IMR-90 (cell line): ENCODE measurements at regions not wholly inside any gene's neighbourhood (a gene's known extent, or its start where the extent isn't known, plus 50 kb on each side); places are given as distances from the start of the nearest gene placed in this dataset.
A peak's percentile ranks its signal among the peaks of the same experiment; 100 is the strongest.

Source experiments
- ATAC-seq: fragments of 200-7000 bp; cut with Tn5 transposase; 2 replicates; pipeline ENCODE4 v1.9.1; 2020; ENCODE audit warnings: low read depth, mild to moderate bottlenecking, moderate library complexity
- BruUV-seq: library from RNA; stranded (reverse); fragments of 400-500 nt; replicated peaks from 2 replicates; lab custom pipeline; 2021; lab: Mats Ljungman, UMichigan
- CTCF ChIA-PET: fragments of 300-600 bp; formaldehyde crosslinking; extraction: SDS; loops from one replicate; lab custom pipeline; 2021; ENCODE audit warnings: antibody characterized with exemption; lab: Yijun Ruan, JAX
- POLR2A ChIA-PET: fragments of 300-600 bp; sonication (Branson Sonifier 250); formaldehyde crosslinking; loops from one replicate; lab custom pipeline; 2022; ENCODE audit warnings: antibody characterized with exemption; ENCODE audit not compliant: unreplicated experiment; lab: Charles Lee
- DNase-seq: peaks from one replicate; pipeline ENCODE4 v3.0.0; 2013
- H2AFZ ChIP-seq: replicated peaks from 2 replicates; pipeline ENCODE3; 2013; ENCODE audit warnings: low read length, mild to moderate bottlenecking; ENCODE audit not compliant: poor library complexity
- H2AK5ac ChIP-seq: 2 replicates; pipeline ENCODE4 v1.6.1; 2013; ENCODE audit warnings: low read depth, low read length, inconsistent platforms
- H2AK9ac ChIP-seq: replicated peaks from 2 replicates; pipeline ENCODE3; 2013; ENCODE audit warnings: mild to moderate bottlenecking, low read depth, low read length, moderate library complexity; ENCODE audit not compliant: poor library complexity
- H2BK120ac ChIP-seq: 2 replicates; pipeline ENCODE4 v1.6.1; 2013; ENCODE audit warnings: low read depth, low read length, inconsistent platforms
- H2BK15ac ChIP-seq: 3 replicates; pipeline ENCODE4 v1.6.1; 2013; ENCODE audit warnings: low read depth, low read length, inconsistent platforms
- H2BK20ac ChIP-seq: 2 replicates; pipeline ENCODE4 v1.6.1; 2013; ENCODE audit warnings: low read depth, mild to moderate bottlenecking, inconsistent platforms, low read length, moderate library complexity
- H2BK5ac ChIP-seq: 2 replicates; pipeline ENCODE4 v1.6.1; 2013; ENCODE audit warnings: mild to moderate bottlenecking, low read depth, low read length, inconsistent platforms; ENCODE audit not compliant: poor library complexity, severe bottlenecking
- H3K14ac ChIP-seq: replicated peaks from 2 replicates; pipeline ENCODE4 v1.6.1; 2013; ENCODE audit warnings: low read depth, low read length, inconsistent platforms
- H3K18ac ChIP-seq: 2 replicates; pipeline ENCODE4 v1.6.1; 2013; ENCODE audit warnings: low read depth, low read length, control low read depth
- H3K23ac ChIP-seq: 2 replicates; pipeline ENCODE4 v1.6.1; 2013; ENCODE audit warnings: low read depth, low read length, inconsistent platforms
- H3K27ac ChIP-seq: 2 replicates; pipeline ENCODE4 v1.5.1; 2013; ENCODE audit warnings: mild to moderate bottlenecking, control low read depth, low read length; ENCODE audit not compliant: insufficient read depth
- H3K27me3 ChIP-seq: 2 replicates; pipeline ENCODE4 v1.6.1; 2013; ENCODE audit warnings: low read length; ENCODE audit not compliant: control insufficient read depth, insufficient read depth
- H3K36me3 ChIP-seq: 2 replicates; pipeline ENCODE4 v1.6.1; 2013; ENCODE audit warnings: low read length, mixed read lengths; ENCODE audit not compliant: control insufficient read depth, insufficient read depth
- H3K4ac ChIP-seq: 2 replicates; pipeline ENCODE4 v1.6.1; 2013; ENCODE audit warnings: low read depth, low read length, inconsistent platforms
- H3K4me1 ChIP-seq: 2 replicates; pipeline ENCODE4 v1.6.1; 2013; ENCODE audit warnings: low read length, mixed read lengths; ENCODE audit not compliant: control insufficient read depth, insufficient read depth
- H3K4me2 ChIP-seq: 2 replicates; pipeline ENCODE4 v1.6.1; 2013; ENCODE audit warnings: low read depth, mild to moderate bottlenecking, control low read depth, low read length, moderate library complexity
- H3K4me3 ChIP-seq: 2 replicates; pipeline ENCODE4 v1.5.1; 2013; ENCODE audit warnings: low read depth, mild to moderate bottlenecking, control low read depth, low read length, moderate library complexity; ENCODE audit not compliant: insufficient read depth
- H3K56ac ChIP-seq: 2 replicates; pipeline ENCODE4 v1.6.1; 2013; ENCODE audit warnings: low read length, inconsistent platforms; ENCODE audit not compliant: insufficient read depth; ENCODE audit errors: extremely low read depth
- H3K79me1 ChIP-seq, 2 experiments: 2 replicates each; pipeline ENCODE4 v1.6.1; 2013; ENCODE audit warnings: low read length in 2 of 2, inconsistent platforms in 1 of 2, low read depth in 1 of 2
- H3K9ac ChIP-seq: 2 replicates; pipeline ENCODE4 v1.6.1; 2013; ENCODE audit warnings: low read depth, low read length, control low read depth
- H3K9me1 ChIP-seq: 2 replicates; pipeline ENCODE4 v1.6.1; 2013; ENCODE audit warnings: low read length, inconsistent platforms; ENCODE audit not compliant: insufficient read depth
- H3K9me3 ChIP-seq: 2 replicates; pipeline ENCODE4 v1.6.1; 2013; ENCODE audit warnings: low read length; ENCODE audit not compliant: control insufficient read depth, insufficient read depth
- H4K20me1 ChIP-seq: 2 replicates; pipeline ENCODE4 v1.6.1; 2013; ENCODE audit warnings: low read length, inconsistent platforms; ENCODE audit not compliant: insufficient read depth
- H4K5ac ChIP-seq: 2 replicates; pipeline ENCODE4 v1.6.1; 2013; ENCODE audit warnings: mild to moderate bottlenecking, low read depth, low read length, control low read depth
- H4K8ac ChIP-seq, 2 experiments: 2 replicates each; pipeline ENCODE4 v1.6.1; 2013; ENCODE audit warnings: low read depth in 2 of 2, low read length in 2 of 2, control low read depth in 1 of 2, inconsistent platforms in 1 of 2
- H4K91ac ChIP-seq: 2 replicates; pipeline ENCODE4 v1.6.1; 2013; ENCODE audit warnings: low read depth, low read length, inconsistent platforms; ENCODE audit not compliant: insufficient read depth
- BHLHE40 ChIP-seq: fragments of 150-350 bp; IDR thresholded peaks from 2 replicates; pipeline ENCODE4 v1.6.1; 2016; ENCODE audit warnings: mild to moderate bottlenecking, low read depth, low read length
- CEBPB ChIP-seq: IDR thresholded peaks from 2 replicates; pipeline ENCODE4 v1.6.1; 2012; ENCODE audit warnings: low read depth, low read length, improper control_type of control experiment
- CHD1 ChIP-seq: IDR thresholded peaks from 2 replicates; pipeline ENCODE4 v1.6.1; 2012; ENCODE audit warnings: low read depth, low read length, improper control_type of control experiment
- FOS ChIP-seq: fragments of 150-350 bp; IDR thresholded peaks from 2 replicates; pipeline ENCODE4 v1.6.1; 2016; ENCODE audit warnings: low read depth, low read length
- MAFK ChIP-seq: IDR thresholded peaks from 2 replicates; pipeline ENCODE4 v1.6.1; 2012; ENCODE audit warnings: low read depth, low read length, improper control_type of control experiment
- MAZ ChIP-seq: IDR thresholded peaks from 2 replicates; pipeline ENCODE4 v1.6.1; 2012; ENCODE audit warnings: low read depth, mild to moderate bottlenecking, low read length, improper control_type of control experiment, moderate library complexity, borderline replicate concordance
- MXI1 ChIP-seq: IDR thresholded peaks from 2 replicates; pipeline ENCODE4 v1.6.1; 2012; ENCODE audit warnings: low read depth, mild to moderate bottlenecking, low read length, moderate library complexity, borderline replicate concordance
- NFE2L2 ChIP-seq: fragments of 150-350 bp; IDR thresholded peaks from 2 replicates; pipeline ENCODE4 v1.6.1; 2016; ENCODE audit warnings: low read depth, mild to moderate bottlenecking, low read length
- POLR2A ChIP-seq: IDR thresholded peaks from 2 replicates; pipeline ENCODE4 v1.6.1; 2012; ENCODE audit warnings: mild to moderate bottlenecking, low read depth, low read length
- RCOR1 ChIP-seq: IDR thresholded peaks from 2 replicates; pipeline ENCODE4 v1.6.1; 2012; ENCODE audit warnings: mild to moderate bottlenecking, low read length, improper control_type of control experiment; ENCODE audit not compliant: insufficient replicate concordance
- RFX5 ChIP-seq: IDR thresholded peaks from 2 replicates; pipeline ENCODE4 v1.8.0; 2012; ENCODE audit warnings: low read depth, mild to moderate bottlenecking, low read length, moderate library complexity
- SMC3 ChIP-seq: fragments of 150-350 bp; IDR thresholded peaks from 2 replicates; pipeline ENCODE4 v1.6.1; 2016; ENCODE audit warnings: low read depth, mild to moderate bottlenecking, antibody characterized with exemption, low read length, moderate library complexity
- WGBS, 2 experiments: methylation state at CpG; one replicate each; pipeline versions ENCODE4 v1.1.5 to v1.1.7; 2013; ENCODE audit warnings: missing lambda C conversion rate in 2 of 2; ENCODE audit not compliant: insufficient read length in 1 of 2; ENCODE audit errors: extremely low coverage in 2 of 2; 5-methylcytosine and 5-hydroxymethylcytosine counted together
- dilution Hi-C: fragments of 300-500 bp; cut with HindIII; formaldehyde crosslinking; loops from one replicate; pipeline ENCODE4 v1.14.3; 2018; ENCODE audit warnings: low sequenced_read_pairs; ENCODE audit not compliant: unreplicated experiment
- in situ Hi-C: fragments of 300-500 bp; cut with MboI; formaldehyde crosslinking; loops from 3 replicates; pipeline ENCODE4 v1.14.3; 2019; ENCODE audit warnings: low sequenced_read_pairs, inconsistent platforms, mixed read lengths
- intact Hi-C: fragments of 100-400 bp; cut with micrococcal nuclease; formaldehyde crosslinking; loops from 2 replicates; pipeline ENCODE4 v1.10.0; 2022
- TF ChIP-seq, protein P1 (sequence below): fragments of 150-350 bp; IDR thresholded peaks from 2 replicates; pipeline ENCODE4 v1.6.1; 2017; ENCODE audit warnings: mild to moderate bottlenecking, antibody characterized with exemption, low read length, low read depth
- TF ChIP-seq, protein P2 (sequence below): fragments of 150-350 bp; IDR thresholded peaks from 2 replicates; pipeline ENCODE4 v1.6.1; 2016; ENCODE audit warnings: low read depth, mild to moderate bottlenecking, low read length, moderate library complexity, borderline replicate concordance
- TF ChIP-seq, protein P3 (sequence below): conservative IDR thresholded peaks from 2 replicates; pipeline ENCODE4 v1.5.1; 2012; ENCODE audit warnings: mild to moderate bottlenecking, low read depth, low read length, improper control_type of control experiment

DNA sequence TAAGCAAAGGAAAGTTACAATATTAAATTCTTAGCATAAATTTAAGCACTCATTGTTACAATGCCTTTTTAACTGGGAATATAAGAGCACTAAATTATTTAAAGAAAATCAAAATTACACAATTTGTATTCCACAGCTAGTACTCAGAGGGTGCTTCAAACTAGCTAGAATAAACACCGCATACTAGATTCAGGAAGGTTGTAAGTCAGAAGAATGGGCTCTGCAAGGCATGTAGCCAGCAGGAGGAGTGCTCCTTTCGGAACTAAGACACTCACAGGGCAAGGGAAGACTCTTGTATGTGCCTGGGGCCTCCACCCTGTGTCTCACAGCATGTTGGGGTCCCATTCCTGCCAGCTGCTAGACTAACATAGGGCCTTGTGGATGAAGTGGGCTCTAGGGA, 327.7 kb upstream of the ALCAM start:
- no peaks in the 10 kb centered on the region for H3K9me3 ChIP-seq
- H4K5ac ChIP-seq: no peak overlapping the region
- intact Hi-C loops (no loop called here), in situ Hi-C loops (no loop called here), dilution Hi-C loops (no loop called here)
- ATAC-seq (no peak), DNase-seq (no peak)
- H3K4ac ChIP-seq: no peak overlapping the region
- H3K79me1 ChIP-seq: no peaks in the 10 kb centered on the region
- TF ChIP-seq RCOR1 (no peak), RFX5 (no peak), MAZ (no peak), SMC3 (no peak), BHLHE40 (no peak), CHD1 (no peak), MAFK (no peak), POLR2A (no peak), FOS (no peak), NFE2L2 (no peak), MXI1 (no peak), CEBPB (no peak)
- TF ChIP-seq, protein P1, sequence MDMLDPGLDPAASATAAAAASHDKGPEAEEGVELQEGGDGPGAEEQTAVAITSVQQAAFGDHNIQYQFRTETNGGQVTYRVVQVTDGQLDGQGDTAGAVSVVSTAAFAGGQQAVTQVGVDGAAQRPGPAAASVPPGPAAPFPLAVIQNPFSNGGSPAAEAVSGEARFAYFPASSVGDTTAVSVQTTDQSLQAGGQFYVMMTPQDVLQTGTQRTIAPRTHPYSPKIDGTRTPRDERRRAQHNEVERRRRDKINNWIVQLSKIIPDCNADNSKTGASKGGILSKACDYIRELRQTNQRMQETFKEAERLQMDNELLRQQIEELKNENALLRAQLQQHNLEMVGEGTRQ: no peak
- TF ChIP-seq, protein P2, sequence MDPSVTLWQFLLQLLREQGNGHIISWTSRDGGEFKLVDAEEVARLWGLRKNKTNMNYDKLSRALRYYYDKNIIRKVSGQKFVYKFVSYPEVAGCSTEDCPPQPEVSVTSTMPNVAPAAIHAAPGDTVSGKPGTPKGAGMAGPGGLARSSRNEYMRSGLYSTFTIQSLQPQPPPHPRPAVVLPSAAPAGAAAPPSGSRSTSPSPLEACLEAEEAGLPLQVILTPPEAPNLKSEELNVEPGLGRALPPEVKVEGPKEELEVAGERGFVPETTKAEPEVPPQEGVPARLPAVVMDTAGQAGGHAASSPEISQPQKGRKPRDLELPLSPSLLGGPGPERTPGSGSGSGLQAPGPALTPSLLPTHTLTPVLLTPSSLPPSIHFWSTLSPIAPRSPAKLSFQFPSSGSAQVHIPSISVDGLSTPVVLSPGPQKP: no peak
- TF ChIP-seq, protein P3, sequence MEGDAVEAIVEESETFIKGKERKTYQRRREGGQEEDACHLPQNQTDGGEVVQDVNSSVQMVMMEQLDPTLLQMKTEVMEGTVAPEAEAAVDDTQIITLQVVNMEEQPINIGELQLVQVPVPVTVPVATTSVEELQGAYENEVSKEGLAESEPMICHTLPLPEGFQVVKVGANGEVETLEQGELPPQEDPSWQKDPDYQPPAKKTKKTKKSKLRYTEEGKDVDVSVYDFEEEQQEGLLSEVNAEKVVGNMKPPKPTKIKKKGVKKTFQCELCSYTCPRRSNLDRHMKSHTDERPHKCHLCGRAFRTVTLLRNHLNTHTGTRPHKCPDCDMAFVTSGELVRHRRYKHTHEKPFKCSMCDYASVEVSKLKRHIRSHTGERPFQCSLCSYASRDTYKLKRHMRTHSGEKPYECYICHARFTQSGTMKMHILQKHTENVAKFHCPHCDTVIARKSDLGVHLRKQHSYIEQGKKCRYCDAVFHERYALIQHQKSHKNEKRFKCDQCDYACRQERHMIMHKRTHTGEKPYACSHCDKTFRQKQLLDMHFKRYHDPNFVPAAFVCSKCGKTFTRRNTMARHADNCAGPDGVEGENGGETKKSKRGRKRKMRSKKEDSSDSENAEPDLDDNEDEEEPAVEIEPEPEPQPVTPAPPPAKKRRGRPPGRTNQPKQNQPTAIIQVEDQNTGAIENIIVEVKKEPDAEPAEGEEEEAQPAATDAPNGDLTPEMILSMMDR: no peak
- H2AK5ac ChIP-seq: no peak overlapping the region
- H3K27me3 ChIP-seq: no peaks in the 10 kb centered on the region
- no CpG with 5 or more reads among the region's 2 CpGs for WGBS, 2 experiments
- no peak overlapping the region for H4K91ac ChIP-seq
- H2AFZ ChIP-seq: peak overlapping the region; percentile 40
- H3K14ac ChIP-seq: no peak overlapping the region
- POLR2A ChIA-PET: no interaction called here
- no peak overlapping the region for H3K56ac ChIP-seq
- H3K9ac ChIP-seq: no peak overlapping the region
- no peak overlapping the region for H3K4me3 ChIP-seq
- H2BK120ac ChIP-seq: no peak overlapping the region
- H3K27ac ChIP-seq: no peak overlapping the region
- no peak overlapping the region for H2BK15ac ChIP-seq
- no peak overlapping the region for H4K8ac ChIP-seq
- BruUV-seq: no TSS peak
- no peak overlapping the region for H2AK9ac ChIP-seq
- no peak overlapping the region for H3K4me2 ChIP-seq
- no peak overlapping the region for H3K18ac ChIP-seq
- H4K20me1 ChIP-seq: no peaks in the 10 kb centered on the region
- no peaks in the 10 kb centered on the region for H3K4me1 ChIP-seq
- H2BK20ac ChIP-seq: no peak overlapping the region
- no peak overlapping the region for H3K23ac ChIP-seq
- H3K36me3 ChIP-seq: no peaks in the 10 kb centered on the region
- CTCF ChIA-PET: no interaction called here
- H3K9me1 ChIP-seq: no peaks in the 10 kb centered on the region
- no peak overlapping the region for H2BK5ac ChIP-seq
